NCI-H2029 (cell line): ENCODE measurements at regions not wholly inside any gene's neighbourhood (a gene's known extent, or its start where the extent isn't known, plus 50 kb on each side); places are given as distances from the start of the nearest gene placed in this dataset.
"Not testable (repeated sequence)": the region's sequence is repeated elsewhere in the genome, so short reads cannot be mapped to it uniquely, and the experiment has no call there.

Experiments
- DNase-seq: peaks from one replicate; lab custom pipeline; 2025; lab: John Stamatoyannopoulos, UW

DNA sequence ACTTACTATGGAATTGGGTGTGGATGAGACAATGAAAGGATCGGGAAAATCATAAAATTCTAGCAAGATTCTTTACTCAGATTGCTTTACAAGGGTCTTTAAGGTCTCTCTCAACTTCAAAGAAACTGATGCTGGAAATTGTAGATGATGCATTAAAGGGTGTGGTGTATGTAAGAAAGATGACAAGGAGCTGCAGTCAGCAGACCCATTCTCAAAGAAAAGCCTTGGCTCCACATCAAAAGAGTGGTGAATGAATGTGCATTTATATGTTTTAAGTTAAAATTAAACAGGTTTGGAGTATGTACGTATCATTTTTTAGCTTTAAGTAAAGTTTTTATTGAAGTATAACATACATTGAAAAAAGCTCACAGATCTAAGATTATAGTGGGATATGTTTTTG is 194.5 kb downstream of the C12orf75 start:
- no peak for DNase-seq

DNA sequence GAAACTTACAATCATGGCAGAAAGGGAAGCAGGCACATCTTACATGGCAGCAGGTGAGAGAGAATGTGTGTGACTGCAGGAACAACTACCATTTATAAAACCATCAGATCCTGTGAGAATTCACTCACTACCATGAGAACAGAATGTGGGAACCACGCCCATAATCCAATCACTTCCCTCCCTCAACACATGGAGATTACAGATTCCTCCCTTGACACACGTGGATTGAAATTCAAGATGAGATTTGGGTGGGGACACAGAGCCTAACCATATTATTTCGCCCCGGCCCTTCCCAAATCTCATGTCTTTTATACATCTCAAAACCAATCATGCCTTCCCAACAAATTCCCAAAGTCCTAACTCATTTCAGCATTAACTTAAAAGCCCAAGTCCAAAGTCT is 203.6 kb downstream of the C12orf75 start:
- DNase-seq: no peak

GRCh38 chr12:105535033-105535432 is 204.5 kb downstream of the C12orf75 start:
- DNase-seq: not testable (repeated sequence)

DNA sequence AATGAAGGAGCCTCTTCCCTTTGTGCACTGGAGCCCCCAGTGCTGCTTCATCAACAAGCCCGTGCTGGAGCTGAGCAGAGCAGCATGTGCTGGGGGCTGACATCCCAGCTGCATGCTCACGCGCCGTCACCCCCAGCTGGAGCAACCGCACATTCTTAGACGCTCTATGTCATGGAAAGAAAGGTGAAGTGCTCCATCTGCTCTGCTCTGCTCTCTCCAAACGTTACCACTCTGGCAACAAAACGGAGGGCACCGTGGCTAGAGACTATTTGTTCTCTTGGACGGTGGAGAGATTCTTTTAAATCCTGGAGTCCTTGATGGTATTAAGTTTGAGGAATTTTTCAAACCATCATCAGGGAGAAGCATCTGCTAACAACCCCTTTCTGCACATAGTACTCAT is 208.4 kb downstream of the C12orf75 start:
- DNase-seq: no peak

DNA sequence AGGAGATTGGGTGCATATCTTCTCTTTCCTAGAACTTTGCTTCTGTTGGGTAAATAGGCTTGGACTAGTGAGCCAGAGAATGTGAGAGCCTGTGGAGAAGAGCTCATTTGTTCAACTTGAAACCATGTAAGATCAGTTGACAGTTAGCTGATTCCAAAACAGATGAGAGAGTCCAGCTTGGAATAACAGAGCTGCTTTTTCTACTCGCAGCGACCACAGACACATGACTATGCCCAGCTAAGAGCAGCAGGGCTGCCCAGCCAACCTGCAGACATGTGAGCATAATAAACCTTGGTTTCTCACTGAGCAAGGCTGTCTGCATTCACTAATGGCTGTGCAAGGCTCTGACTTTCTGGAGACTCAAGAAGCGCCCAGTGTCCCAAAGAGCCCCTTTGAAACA is 209.2 kb downstream of the C12orf75 start:
- DNase-seq: no peak

GRCh38 chr12:105547786-105548185 is 217.3 kb downstream of the C12orf75 start:
- no peak for DNase-seq

GRCh38 chr12:105548626-105549025 is 218.1 kb downstream of the C12orf75 start:
- DNase-seq: no peak

DNA sequence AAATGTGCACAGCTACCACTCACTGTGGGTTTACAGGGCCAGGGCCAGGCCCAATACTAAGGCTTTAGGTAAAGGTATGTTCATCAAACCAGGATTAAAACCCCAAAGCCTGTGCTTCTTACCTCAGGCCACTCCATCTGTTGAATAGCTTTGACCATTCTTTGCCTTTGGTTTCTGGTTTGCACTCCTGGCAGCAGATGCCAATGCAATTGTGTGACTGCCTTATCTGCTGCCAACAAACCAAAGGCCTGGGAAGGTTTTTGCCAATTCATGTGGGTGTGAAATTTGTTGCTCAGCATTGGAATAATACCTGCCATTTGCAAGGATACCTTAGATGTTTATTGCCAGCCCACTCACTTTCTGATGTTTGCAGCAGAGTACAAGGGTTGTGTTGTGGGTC is 221.6 kb downstream of the C12orf75 start:
- DNase-seq: no peak

DNA sequence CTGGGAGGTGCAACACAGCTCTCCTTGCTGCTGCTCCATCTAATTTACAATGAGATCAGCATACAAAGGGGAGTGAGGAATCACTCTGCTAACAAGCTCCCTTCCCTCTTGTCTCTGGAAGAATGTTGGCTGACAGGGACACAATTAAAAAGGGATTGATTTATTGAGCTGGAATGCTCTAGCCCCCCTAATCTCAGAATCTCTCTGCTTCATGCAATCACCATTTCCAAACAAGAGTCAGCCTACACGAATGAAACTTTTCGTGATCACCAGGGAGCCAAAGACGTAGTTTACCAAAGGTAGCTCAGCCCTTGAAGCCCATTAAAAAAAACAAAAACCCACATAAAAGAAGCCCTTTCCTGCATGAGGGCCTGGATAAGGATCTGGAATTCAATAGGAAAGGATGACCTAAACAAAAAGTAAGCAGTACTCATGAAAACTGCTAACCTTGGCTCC is 223.8 kb downstream of the C12orf75 start:
- DNase-seq: no peak

DNA sequence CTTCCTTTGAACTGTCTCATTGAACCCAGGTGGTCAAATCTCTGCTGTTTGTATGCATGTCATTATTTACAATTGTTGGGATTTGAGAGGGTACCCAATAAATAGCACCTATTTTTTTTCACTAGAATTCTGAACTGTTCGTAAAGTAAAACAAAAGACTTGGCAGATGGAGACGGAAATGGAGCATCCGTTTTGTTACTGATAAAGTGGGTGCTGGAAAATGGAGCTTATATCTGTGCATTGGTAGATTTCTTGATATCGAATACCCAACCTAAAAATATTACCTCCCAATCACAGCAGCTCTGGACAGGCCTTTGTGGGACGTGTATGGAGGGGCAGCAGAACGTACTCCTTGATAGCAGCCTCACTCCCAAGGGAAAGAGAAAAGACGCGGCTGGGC is 224.4 kb downstream of the C12orf75 start:
- no peak for DNase-seq

DNA sequence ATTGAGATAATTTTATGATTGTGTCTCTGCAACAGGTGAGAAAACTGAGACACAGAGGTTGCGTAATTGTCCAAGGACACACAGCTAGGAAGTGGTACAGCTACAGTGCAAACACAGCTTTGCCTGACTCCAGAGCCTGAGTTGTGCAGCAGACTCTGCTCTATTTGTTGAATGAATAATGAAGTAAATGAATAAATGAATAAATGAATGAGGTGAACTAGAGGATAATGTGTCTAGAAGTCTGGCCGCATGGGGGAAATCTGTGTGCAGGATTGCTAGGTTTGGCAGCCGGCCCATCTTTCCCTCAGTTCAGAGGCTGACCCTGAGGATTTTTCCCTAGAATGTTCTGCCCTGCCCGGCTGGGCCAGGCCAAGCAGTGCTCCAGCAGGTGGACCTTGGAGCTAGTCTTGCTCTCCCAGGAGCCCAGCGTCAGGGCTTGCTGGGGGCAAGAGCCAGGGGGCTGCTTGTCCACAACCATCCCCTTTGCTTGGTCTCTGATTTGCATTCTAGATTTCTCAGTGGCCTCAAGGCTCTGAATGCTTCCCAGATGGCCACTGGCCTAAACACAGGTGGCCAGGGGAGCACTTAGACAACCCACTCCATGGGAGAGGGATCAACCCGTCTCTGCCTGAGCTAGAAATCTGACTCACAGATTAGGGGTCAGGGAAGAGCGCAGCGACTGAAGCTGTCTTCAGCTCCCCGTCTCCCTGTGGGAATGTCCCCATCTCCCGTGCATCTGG is 225.2 kb downstream of the C12orf75 start:
- no peak for DNase-seq

DNA sequence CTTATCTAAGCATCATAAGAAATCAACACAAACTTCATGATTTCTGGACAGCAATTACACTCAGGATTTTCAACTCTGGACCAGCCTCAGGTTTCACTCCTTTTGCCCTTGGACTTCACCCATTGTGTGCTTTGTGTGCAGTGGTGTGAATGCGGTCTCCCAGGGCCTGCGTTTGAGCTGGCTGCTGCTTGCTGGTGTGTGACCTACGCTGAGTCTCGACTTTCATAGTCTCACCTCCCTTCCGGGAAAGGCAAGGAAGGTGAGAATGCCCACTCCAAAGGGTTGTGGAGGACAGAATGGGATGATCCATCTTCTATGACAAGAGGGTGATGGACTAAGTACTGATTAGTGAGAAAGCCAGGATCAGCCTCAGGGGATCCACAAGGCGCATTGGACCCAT is 228.8 kb downstream of the C12orf75 start:
- no peak for DNase-seq

- peak; percentile 59 for DNase-seq
Observed at GRCh38 chr12:105561546-105562198, 231.2 kb downstream of the C12orf75 start.

- DNase-seq: peak; percentile 59
Observed at GRCh38 chr12:105562199-105562971, 231.9 kb downstream of the C12orf75 start.

- no peak for DNase-seq
Observed at GRCh38 chr12:105567061-105567460, 236.6 kb downstream of the C12orf75 start.

- DNase-seq: no peak
Observed at GRCh38 chr12:105569886-105570285, 239.4 kb downstream of the C12orf75 start.

GRCh38 chr12:105570944-105571343 is 240.5 kb downstream of the C12orf75 start:
- peak; percentile 22 for DNase-seq

DNA sequence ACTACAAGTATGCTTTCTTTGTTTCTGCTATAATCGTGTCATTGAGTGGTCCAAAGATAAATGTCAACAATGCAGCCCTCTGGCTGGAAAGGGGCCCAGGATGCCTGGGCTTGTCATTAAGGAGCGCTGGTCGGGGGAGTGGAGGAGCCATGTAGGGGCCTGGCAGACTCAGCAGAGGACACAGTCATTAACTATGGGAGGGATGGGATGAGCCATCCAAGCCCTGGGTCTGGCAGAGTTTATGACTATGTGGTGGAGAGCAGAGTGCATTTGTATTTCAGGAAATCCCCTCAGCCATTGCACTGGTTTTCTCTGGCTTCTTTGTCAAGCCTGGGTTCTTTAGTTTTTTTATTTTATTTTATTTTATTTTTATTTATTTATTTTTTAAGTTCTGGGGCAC is 243.1 kb downstream of the C12orf75 start:
- DNase-seq: no peak

DNA sequence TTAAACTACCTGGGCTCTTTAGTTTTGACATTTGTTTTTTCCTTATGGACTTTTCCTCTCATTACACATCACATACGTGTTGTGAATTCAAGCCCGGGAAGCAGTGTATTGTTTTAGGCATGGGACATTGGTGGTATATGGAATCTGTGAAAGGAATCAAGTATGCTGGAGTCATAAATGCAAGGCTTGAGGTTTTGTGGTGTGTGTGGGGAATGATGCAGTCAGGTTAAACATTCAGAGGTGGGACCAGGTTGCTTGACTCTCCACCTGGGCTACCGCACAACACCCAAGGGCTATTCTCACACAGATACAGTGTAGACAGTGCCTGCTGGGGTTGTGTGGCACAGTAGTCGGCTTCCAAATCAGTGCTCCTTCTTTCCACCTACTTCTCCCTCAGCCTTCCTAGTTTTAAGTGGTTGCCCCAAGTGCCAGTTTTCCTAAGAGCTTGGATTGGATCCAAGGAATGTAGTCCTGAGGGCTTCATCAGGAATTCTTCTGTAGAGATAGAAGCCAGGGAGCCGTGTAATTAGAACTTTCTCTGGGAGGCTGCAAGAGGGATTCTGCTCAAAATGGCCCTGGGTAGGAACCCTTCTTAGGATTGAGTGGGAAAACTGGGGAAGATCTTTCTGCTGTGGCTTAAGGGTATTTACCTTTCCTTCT is 243.7 kb downstream of the C12orf75 start:
- no peak for DNase-seq

DNA sequence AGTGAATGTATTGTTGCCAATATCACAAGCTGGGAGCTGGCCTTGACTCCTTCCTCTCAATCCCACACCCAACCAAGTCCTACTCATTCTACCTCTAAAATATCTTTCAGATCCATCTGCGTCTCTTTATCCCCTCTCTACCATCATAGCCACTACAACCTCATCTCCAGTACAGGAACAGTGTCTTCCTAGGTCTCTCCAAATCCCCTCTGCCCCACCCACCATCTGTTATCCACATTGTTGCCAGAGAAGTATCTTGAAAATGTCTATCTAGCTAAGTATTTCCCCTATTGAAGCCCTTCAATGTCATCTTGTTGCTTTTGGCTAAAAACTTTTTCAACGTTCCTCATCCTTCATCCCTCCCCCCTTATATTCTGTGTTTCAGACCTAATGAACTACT is 244.7 kb downstream of the C12orf75 start:
- no peak for DNase-seq

DNA sequence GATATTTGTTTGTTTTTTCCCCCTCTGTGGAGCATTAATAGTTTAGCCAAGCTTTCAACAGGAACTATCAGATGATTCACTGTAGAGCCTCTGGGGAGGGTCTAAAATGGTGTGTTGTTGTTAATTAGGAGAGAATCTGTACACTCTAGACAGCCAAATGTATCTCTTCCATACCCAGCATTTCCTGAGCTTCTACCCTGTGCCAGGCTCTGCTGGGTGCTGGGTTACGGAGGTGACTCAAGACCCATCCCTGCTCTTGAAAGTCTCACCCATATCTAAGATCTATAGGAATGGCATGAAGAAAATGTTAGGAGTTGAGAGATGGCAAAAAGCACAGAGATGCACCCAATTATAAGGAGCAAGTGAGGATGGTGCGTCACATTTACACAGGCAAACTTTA is 245.8 kb downstream of the C12orf75 start:
- no peak for DNase-seq

DNA sequence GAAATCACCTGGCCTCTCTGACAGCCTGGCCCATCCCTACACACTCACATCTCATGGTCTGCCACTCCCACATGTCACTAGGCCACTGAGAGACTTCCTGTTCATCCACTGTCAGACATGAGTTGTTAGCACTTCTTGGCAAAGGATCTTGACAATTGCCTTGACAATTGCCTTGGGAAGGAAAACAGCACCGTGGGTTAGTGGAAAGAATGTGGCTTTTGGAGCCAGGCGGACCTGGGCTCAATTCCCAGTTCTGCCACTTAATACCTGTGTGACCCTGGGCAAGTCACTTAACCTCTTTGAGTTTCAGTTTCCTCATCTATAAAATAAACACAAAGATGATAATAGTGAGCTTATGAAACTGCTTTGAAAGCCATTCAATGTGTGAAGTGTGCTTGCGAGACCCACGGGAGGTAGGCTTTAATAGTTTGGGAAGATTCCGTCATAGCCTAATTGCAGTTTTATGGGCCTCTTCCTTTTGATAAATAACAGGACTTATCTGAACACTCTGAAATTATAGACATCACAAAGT is 250.4 kb downstream of the C12orf75 start:
- DNase-seq: peak; percentile 82
